ENCODE measurements at regions not wholly inside any gene's neighbourhood (a gene's known extent, or its start where the extent isn't known, plus 50 kb on each side); places are given as distances from the start of the nearest gene placed in this dataset.

- DNase-seq, result no peak
- Histone ChIP-seq H3K4me3 (no peak overlapping the region), H3K27ac (no peak overlapping the region), H3K9me3 (no peaks in the 10 kb centered on the region), H3K4me1 (no peaks in the 10 kb centered on the region), H3K27me3 (no peaks in the 10 kb centered on the region), H3K36me3 (no peaks in the 10 kb centered on the region)
- TF ChIP-seq, protein P1, sequence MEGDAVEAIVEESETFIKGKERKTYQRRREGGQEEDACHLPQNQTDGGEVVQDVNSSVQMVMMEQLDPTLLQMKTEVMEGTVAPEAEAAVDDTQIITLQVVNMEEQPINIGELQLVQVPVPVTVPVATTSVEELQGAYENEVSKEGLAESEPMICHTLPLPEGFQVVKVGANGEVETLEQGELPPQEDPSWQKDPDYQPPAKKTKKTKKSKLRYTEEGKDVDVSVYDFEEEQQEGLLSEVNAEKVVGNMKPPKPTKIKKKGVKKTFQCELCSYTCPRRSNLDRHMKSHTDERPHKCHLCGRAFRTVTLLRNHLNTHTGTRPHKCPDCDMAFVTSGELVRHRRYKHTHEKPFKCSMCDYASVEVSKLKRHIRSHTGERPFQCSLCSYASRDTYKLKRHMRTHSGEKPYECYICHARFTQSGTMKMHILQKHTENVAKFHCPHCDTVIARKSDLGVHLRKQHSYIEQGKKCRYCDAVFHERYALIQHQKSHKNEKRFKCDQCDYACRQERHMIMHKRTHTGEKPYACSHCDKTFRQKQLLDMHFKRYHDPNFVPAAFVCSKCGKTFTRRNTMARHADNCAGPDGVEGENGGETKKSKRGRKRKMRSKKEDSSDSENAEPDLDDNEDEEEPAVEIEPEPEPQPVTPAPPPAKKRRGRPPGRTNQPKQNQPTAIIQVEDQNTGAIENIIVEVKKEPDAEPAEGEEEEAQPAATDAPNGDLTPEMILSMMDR (IDR thresholded peaks at IDR 0.05), result no peak
- no peak for ATAC-seq
- WGBS, 2 donors, result 88 to 100% methylated on average over 1 of the region's 1 CpG
- intact Hi-C loops (cut with DNase I), result no loop called here
These were observed 94.7 kb upstream of the PUDP start for GRCh38 chrX:7242613-7243012.

DNA sequence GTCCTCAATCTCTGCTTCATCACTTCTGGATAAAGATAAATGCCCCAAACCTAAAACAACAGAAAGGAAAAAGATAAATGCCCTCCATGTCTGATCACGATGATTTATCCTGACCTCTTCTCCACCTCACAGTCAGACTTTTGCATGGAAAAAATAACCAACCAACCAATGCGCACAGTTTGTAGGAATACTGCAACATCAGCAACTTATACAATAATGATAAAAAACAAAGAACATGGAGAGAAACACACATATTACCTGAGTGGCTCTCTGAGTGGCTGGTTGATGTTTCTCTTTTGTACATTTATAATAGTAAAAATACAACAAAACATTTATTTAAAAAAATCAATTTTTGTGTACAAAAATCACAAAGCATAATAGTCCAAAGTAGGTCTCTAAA lies 93.0 kb upstream of the PUDP start:
- H3K36me3 ChIP-seq, result no peaks in the 10 kb centered on the region
- TF ChIP-seq, protein P1 (IDR thresholded peaks at IDR 0.05), result no peak
- intact Hi-C loops (cut with DNase I), result no loop called here
- H3K4me1 ChIP-seq, result no peaks in the 10 kb centered on the region
- no peaks in the 10 kb centered on the region for H3K27me3 ChIP-seq
- DNase-seq (no peak), ATAC-seq (no peak)
- WGBS, 2 donors, result 92 to 95% methylated on average over 2 of the region's 2 CpGs
- H3K4me3 ChIP-seq, result no peak overlapping the region
- no peaks in the 10 kb centered on the region for H3K9me3 ChIP-seq
- no peak overlapping the region for H3K27ac ChIP-seq

GRCh38 chrX:7235071-7235470 lies 87.1 kb upstream of the PUDP start:
- Histone ChIP-seq H3K9me3 (no peaks in the 10 kb centered on the region), H3K36me3 (no peaks in the 10 kb centered on the region), H3K27ac (no peak overlapping the region), H3K27me3 (no peaks in the 10 kb centered on the region), H3K4me1 (no peaks in the 10 kb centered on the region), H3K4me3 (no peak overlapping the region)
- intact Hi-C loops (cut with DNase I), result no loop called here
- TF ChIP-seq, protein P1 (IDR thresholded peaks at IDR 0.05), result no peak
- DNase-seq (no peak), ATAC-seq (no peak)

DNA sequence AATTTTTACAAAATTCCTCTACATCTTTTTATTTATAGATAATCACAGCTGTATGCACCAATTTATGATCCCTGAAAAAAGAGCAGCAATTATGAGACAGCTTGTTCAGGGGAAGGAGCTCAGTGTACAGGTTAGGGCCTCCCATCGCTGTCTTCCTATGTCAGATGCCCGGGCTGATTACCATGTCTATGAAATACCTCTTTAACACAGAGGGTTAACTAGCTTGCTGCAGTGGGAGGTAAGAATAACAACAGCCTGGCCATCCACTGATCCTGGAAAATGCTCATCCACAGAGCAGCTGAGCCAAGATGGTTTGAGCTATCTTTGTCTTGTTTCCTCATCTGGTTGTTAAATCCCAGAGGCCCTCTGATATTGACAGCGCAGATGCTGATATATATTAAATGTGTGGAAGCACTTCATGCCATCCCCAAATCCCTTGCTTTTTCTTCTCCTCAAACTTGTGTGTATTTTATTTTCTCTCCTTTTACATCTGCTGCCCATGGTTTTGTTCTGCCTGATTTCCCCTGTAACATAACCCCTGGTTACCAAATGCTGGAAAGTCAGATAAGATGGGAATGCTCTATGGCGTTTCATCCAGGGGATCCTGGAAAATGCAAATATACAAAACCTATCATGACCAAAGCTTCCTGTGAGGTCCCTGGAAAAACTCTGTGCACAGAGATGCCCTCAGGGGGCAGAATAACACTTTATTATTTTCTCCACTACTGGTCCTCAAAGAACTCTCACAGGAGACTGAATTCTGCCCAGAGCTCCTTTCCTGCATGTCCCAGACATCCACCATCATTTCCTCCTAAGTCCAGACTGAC lies 85.8 kb upstream of the PUDP start:
- no peaks in the 10 kb centered on the region for H3K27me3 ChIP-seq
- intact Hi-C loops (cut with DNase I), result no loop called here
- ATAC-seq (no peak), DNase-seq (no peak)
- no peaks in the 10 kb centered on the region for H3K36me3 ChIP-seq
- 58 to 66% methylated on average over 4 of the region's 4 CpGs for WGBS, 2 donors
- H3K9me3 ChIP-seq, result no peaks in the 10 kb centered on the region
- no peak overlapping the region for H3K27ac ChIP-seq
- TF ChIP-seq, protein P1 (IDR thresholded peaks at IDR 0.05), result no peak
- H3K4me1 ChIP-seq, result no peaks in the 10 kb centered on the region
- no peak overlapping the region for H3K4me3 ChIP-seq

All from heart right ventricle (tissue), 16 donors.